Neural progenitor cell (in vitro differentiated cells): ENCODE measurements at regions not wholly inside any gene's neighbourhood (a gene's known extent, or its start where the extent isn't known, plus 50 kb on each side); places are given as distances from the start of the nearest gene placed in this dataset.

Experiments
- CTCF ChIP-seq: fragments of 200-600 bp; sonication (generic); IDR thresholded peaks from 2 replicates; pipeline ENCODE4 v1.5.1; 2017; ENCODE audit warnings: antibody characterized with exemption, mild to moderate bottlenecking
- EZH2 ChIP-seq: fragments of 200-600 bp; sonication (generic); IDR thresholded peaks from 2 replicates; pipeline ENCODE4 v1.6.1; 2017; ENCODE audit warnings: antibody characterized with exemption, mild to moderate bottlenecking, moderate library complexity

GRCh38 chr11:11746449-11746848, 95.3 kb upstream of the USP47 start:
- TF ChIP-seq CTCF = no peak
- no peak for TF ChIP-seq EZH2
